Occipital lobe (tissue), 1 donor: ENCODE measurements at regions not wholly inside any gene's neighbourhood (a gene's known extent, or its start where the extent isn't known, plus 50 kb on each side); places are given as distances from the start of the nearest gene placed in this dataset.
"Not testable (repeated sequence)": the region's sequence is repeated elsewhere in the genome, so short reads cannot be mapped to it uniquely, and the experiment has no call there.

Source experiments
- DNase-seq: peaks from one replicate; lab custom pipeline; 2025; lab: John Stamatoyannopoulos, UW

- no peak for DNase-seq
These were observed 69.1 kb upstream of the PTCH1 start for GRCh38 chr9:95585824-95586223.

- no peak for DNase-seq
These were observed 67.4 kb upstream of the PTCH1 start for GRCh38 chr9:95584176-95584575.

GRCh38 chr9:95581900-95582299, 65.1 kb upstream of the PTCH1 start:
- no peak for DNase-seq

- no peak for DNase-seq
These were observed 64.3 kb upstream of the PTCH1 start for GRCh38 chr9:95580812-95581761.

- no peak for DNase-seq
These were observed 58.2 kb upstream of the PTCH1 start for GRCh38 chr9:95574866-95575553.

GRCh38 chr9:95574176-95574575, 57.4 kb upstream of the PTCH1 start:
- DNase-seq, result no peak

- DNase-seq, result no peak
These were observed 56.7 kb upstream of the PTCH1 start for GRCh38 chr9:95573463-95573862.

- DNase-seq, result no peak
These were observed 55.8 kb upstream of the PTCH1 start for GRCh38 chr9:95572381-95573151.

- no peak for DNase-seq
These were observed 53.9 kb upstream of the PTCH1 start for GRCh38 chr9:95570646-95571045.

GRCh38 chr9:95570150-95570549, 53.4 kb upstream of the PTCH1 start:
- DNase-seq, result no peak

GRCh38 chr9:95568735-95569134, 52.0 kb upstream of the PTCH1 start:
- DNase-seq, result not testable (repeated sequence)
